ENCODE measurements at regions not wholly inside any gene's neighbourhood (a gene's known extent, or its start where the extent isn't known, plus 50 kb on each side); places are given as distances from the start of the nearest gene placed in this dataset.
A peak's percentile ranks its signal among the peaks of the same experiment; 100 is the strongest.

DNA sequence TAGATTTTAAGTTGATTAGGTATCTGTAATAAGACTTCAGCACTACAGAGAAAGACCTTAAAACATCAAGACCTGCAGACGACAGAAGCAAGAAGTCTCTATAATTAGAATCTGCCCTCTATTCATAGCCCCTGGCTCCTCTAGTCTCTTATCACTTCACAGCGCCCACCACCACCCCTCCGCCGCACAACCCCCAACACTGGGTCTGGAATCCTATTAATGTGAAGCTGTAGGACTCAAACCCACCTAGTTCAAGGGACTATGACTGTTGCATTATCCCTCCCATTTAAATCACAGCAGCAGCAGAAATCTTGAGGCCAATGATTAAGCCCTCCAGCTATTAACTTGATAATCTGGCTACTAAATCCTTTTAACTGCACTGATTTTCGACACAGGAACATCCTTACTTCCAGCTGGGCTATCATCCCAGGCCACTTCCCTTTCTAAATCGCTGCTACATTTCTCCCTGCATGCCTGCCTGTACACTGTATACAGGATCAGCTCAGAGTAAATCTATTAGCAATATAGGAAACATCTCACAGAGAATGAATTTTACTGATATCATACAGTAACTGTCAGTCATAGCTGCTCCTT is 159.5 kb upstream of the GRAMD2B start:
- TF ChIP-seq GATA2 (IDR thresholded peaks at IDR 0.05; ENCODE audit: low read depth, low read length) (peak; percentile 20; the same call in 1 of the 2 replicates), GATA3 (IDR thresholded peaks at IDR 0.05; ENCODE audit: low read depth, low read length) (no peak)

DNA sequence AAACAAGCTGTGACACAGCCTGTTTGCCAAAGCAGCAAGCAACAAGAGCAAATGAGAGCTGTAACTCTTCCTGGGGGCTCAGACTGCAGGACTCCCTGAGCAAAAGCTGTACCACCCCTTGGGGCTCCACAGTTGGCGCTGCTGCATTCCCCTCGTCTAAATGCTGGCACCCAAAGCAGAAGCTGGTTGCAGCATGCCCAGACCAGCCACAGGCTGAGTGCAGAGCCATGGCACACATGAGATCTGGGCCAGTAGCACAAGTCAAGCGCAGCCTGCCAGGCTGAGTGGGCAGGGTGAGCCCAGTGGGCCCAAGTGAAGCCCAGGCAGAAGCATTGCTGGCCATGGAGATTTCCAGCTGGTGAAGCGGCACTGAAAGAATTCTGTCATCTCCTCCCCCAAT is 157.3 kb upstream of the GRAMD2B start:
- TF ChIP-seq GATA3 (IDR thresholded peaks at IDR 0.05; ENCODE audit: low read depth, low read length): no peak
- no peak for TF ChIP-seq GATA2 (IDR thresholded peaks at IDR 0.05; ENCODE audit: low read depth, low read length)

DNA sequence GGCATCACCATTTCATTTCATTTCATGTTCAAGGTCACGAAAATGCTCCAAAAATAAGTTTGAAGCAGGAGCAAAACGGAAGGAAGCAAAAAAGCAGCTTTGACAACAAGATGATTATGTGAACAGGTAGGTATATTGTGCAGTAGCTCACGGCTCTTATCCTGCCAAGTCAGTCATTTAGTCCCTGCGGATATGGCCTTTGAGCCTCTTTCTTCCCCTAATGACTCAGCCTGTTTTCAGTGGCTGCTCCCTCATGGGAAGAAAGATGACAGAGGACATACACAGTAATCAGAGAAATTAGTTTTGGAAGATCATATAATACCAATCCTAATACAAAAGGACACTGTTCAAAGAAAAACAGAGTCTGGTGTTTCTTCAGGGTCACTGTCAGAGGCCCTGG is 155.8 kb upstream of the GRAMD2B start:
- TF ChIP-seq GATA2 (IDR thresholded peaks at IDR 0.05; ENCODE audit: low read depth, low read length) (no peak), GATA3 (IDR thresholded peaks at IDR 0.05; ENCODE audit: low read depth, low read length) (no peak)

DNA sequence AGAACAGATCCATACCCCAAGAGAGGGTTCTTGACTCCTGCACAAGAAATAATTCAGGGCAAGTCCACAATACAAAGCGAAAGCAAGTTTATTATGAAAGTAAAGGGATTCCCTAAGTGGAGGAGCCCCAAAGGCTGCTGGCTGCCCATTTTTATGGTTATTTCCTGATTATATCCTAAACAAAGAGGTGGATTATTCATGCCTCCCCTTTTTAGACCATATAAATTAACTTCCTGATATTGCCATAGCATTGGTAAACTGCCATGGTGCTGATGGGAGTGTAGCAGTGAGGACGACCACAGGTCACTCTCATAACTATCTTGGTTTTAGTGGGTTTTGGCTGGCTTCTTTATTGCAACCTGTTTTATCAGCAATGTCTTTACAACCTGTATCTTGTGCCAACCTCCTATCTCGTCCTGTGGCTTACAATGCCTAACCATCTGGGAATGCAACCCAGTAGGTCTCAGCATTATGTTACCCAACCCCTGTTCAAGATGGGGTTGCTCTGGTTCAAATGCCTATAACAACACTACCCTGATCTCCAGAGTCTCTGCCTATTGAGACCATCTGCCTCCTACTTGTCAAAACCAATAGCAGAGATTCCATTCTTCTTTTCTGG is 154.4 kb upstream of the GRAMD2B start:
- TF ChIP-seq GATA2 (IDR thresholded peaks at IDR 0.05; ENCODE audit: low read depth, low read length): no peak

DNA sequence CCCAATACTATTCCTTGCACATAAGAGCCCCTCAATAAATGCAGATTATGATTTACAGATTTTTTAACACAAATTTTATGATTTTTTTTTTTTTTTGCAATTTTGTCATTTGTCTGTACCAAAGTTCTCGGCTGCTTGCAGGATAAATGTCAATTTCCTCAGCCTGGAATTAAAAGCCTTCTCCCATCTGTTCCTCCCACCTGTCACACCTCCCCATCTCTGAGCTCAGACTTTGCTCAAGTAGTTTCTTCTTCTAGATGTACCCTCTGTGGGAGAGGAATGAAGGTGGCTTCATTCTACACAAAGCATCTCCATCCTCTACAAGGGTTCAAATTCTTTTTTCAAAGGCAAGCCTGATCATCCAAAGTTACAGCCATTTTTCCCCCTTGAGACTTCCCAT is 153.7 kb upstream of the GRAMD2B start:
- TF ChIP-seq GATA3 (IDR thresholded peaks at IDR 0.05; ENCODE audit: low read depth, low read length) (no peak), GATA2 (IDR thresholded peaks at IDR 0.05; ENCODE audit: low read depth, low read length) (no peak)

DNA sequence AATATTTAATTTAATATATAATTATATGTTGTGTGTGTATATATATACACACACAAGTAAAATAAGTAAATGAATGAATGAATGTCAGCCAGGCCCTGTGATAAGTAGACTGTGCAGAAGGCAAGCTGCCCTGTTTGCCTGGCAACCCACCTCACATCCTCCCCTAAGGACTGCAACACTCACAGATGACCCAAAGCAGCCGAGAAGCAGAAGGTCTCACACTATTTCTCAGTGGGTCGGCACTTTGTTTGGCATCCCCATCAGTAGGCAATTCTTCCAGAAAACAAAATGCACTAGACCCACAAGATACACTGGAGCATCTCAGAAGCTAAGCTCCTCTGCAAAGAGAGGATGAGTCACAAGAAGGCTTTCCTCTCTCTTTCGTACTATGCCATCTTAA is 152.1 kb upstream of the GRAMD2B start:
- TF ChIP-seq GATA3 (IDR thresholded peaks at IDR 0.05; ENCODE audit: low read depth, low read length) (no peak), GATA2 (IDR thresholded peaks at IDR 0.05; ENCODE audit: low read depth, low read length) (no peak)

DNA sequence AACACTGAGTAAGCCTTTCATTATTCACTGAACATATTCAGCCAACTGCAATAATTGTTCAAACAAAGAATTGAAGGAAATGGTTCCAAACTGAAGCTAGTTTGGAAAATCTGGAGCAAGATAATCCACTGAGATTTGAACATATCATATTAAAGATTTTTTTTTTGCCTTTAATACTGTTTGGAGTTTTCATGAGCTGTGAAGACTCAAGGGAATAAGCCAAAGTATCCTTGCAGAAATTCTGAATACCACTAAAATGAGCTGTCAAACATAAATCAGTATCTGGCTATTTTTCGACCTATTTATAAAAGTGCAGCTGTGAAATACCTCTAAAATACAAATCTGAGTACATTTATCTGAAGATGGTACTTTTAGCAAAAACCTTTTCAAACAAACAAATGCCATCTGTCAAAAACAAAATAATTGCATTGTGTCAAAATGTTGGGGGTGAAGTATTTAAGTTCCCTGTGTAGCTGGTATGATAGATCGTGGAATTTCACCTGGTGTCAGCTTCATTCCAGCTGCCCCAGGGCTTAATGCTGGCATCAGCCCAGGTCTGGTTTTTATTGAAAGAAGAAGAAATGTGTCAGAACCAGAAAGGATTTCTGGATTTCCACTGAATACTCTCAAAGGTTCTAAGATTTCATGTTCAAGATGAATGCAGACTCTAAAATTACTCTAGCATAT is 149.0 kb upstream of the GRAMD2B start:
- TF ChIP-seq GATA2 (IDR thresholded peaks at IDR 0.05; ENCODE audit: low read depth, low read length): no peak
- no peak for TF ChIP-seq GATA3 (IDR thresholded peaks at IDR 0.05; ENCODE audit: low read depth, low read length)

DNA sequence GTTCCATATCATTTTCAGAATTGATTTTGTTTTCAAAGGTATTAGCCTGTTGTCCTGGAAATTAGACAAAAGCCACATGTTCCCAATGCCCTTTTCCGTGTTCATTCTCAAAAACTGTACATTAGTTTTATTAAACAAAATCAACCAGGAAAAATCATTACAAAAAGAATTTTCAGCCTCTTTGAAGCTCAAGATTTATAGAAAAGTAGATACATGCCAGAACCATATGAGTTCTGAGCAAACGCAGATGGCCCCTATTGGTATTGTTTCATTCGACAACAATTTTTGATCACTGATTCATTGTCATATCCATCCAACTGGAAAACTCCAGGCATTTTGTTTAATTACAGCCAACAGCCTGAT is 148.5 kb upstream of the GRAMD2B start:
- TF ChIP-seq GATA2 (IDR thresholded peaks at IDR 0.05; ENCODE audit: low read depth, low read length): no peak

DNA sequence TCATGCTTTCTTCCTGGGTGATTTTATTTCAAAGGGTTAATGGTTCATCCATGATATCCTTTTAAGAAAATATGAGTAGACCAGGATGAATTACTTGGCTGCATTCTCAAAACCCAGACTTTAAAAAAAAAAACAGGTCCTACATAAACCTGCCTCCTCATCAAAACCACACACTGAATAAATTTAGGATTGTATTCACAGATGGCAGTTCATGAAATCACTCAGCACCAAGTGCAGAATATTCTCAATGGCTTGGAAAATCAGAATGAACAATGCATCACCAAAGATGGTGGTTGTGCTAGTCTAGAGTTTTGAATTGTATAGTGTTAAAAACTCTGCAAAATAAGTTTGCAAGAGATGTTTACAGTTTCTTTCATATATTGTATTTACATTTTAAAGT is 145.4 kb upstream of the GRAMD2B start:
- TF ChIP-seq GATA2 (IDR thresholded peaks at IDR 0.05; ENCODE audit: low read depth, low read length) (no peak), GATA3 (IDR thresholded peaks at IDR 0.05; ENCODE audit: low read depth, low read length) (no peak)

DNA sequence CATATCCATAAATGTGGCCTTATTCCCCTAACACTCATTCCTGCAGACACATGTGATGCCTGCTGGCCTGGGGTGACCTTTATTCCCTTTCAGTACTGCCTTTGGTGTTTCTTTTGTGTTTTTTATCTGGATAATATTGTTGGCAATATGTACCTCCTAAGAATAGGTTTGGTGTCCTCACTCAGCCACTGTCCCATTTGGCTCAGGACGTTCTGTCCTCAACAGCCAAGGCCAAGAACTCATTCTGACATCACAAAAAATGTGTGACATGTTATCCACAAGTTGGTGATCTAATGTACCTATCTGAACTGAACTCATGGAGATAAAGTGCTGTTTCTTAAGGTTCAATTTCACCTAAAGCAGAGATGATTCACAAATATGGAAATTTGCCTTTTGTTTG is 142.9 kb upstream of the GRAMD2B start:
- TF ChIP-seq GATA2 (IDR thresholded peaks at IDR 0.05; ENCODE audit: low read depth, low read length): no peak
- TF ChIP-seq GATA3 (IDR thresholded peaks at IDR 0.05; ENCODE audit: low read depth, low read length): no peak

DNA sequence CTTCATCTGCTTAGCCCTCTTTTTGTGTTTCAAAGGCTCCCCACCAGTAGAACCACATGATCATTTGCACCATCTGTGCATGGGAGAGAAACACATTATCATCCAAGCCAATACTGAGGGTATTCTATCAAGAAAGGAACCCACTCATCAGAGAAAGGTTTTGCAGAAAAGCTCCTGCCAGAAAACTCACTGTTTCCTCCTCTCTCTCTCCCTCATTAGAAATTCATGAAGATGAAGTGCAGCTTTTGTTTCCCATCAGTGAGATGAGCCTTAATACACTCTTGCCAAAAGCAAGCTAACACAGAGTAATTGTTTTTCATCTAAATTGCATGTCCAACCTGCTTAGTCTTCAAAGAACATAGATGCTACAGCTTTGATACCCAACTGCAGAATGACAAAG is 142.4 kb upstream of the GRAMD2B start:
- TF ChIP-seq GATA3 (IDR thresholded peaks at IDR 0.05; ENCODE audit: low read depth, low read length) (no peak), GATA2 (IDR thresholded peaks at IDR 0.05; ENCODE audit: low read depth, low read length) (no peak)

DNA sequence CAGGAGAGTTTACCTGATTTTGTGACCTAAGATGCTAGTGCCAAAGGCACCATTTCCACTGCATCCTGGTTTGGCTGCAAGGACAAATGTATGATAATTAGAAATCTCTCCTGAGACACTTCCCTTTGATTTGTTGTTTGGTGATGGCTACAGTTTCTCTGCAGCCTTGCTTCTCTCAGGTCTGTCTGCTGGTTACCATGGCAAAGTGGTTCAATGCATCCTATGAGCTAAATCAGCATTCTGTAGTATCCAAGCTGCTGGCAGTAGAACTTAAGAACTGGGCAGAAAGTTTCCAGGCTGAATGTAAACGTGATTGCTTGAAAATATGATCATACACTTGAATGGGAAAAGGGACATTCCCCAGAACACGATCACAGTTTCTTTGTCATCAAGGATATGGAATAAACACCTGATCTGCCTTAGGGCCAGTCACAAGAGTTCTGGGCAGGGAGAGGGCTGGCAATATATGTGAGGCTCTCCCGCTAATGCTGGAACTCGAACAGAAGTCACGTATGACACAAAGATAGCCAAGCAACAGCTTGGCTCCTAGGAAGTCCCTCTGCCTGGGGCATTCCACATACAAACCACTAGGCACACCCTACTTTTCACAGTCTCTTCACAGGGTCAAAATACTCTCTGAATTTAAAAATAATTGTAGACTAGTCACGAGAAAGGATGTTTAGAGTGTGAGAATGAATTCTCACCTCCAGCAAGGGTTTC is 138.1 kb upstream of the GRAMD2B start:
- no peak for TF ChIP-seq GATA3 (IDR thresholded peaks at IDR 0.05; ENCODE audit: low read depth, low read length)

DNA sequence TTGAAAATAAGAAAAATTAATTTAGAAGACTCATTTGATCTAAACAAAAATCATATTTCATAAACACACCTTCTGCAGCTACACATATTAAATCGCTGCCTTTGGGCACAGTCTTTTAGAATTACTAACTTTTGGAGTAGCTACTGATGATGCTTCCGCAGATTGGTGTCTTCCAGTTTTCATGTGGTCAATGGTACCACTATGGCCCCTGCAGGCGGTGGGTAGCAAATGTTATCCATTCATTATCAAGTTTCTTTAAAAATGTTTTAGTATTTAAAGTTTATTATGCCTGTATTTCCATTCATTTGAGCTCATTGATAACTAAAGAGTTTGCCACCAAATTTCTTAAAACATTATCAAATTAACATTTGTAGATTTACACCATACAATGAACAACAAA is 122.9 kb upstream of the GRAMD2B start:
- no peak for TF ChIP-seq GATA3 (IDR thresholded peaks at IDR 0.05; ENCODE audit: low read depth, low read length)
- TF ChIP-seq GATA2 (IDR thresholded peaks at IDR 0.05; ENCODE audit: low read depth, low read length): no peak

DNA sequence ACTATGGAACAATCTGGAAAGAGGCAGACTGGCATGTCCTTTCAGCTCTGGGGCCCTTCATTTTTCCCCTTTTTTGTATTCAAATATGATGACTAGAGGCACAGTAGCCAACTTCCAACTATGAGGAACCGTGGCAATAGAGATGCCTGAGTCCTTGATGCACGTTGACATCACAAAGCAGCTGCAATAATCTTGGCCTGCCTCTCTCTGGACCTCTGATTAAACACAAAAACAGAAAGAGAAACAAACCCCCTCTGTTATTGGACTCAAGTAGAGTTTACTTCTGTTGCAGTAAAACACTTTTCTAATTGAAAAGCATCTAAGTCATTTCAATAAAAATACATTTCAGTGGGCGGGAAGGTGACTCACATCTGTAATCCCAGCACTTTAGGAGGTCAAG is 122.2 kb upstream of the GRAMD2B start:
- TF ChIP-seq GATA3 (IDR thresholded peaks at IDR 0.05; ENCODE audit: low read depth, low read length): no peak
- no peak for TF ChIP-seq GATA2 (IDR thresholded peaks at IDR 0.05; ENCODE audit: low read depth, low read length)

DNA sequence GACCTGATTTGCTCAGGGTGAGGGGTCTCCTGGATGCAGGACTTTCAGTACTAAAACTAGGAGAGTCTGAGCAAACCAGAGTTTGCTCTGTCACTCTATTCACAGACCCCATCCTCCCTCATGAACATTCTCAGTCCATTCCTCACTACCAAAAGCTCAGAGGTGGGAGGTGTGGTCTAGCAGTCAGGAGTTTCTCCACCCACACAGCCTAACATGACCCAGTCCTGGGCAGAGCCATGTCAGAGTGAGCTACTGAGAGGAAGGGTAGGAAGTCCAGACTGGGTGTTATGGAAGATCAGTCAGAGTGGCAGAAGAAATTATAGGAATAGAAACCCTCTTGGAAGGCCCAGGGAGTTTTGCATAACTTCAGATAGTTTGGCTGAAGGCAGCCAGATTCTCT is 113.3 kb upstream of the GRAMD2B start:
- no peak for TF ChIP-seq GATA2 (IDR thresholded peaks at IDR 0.05; ENCODE audit: low read depth, low read length)
- TF ChIP-seq GATA3 (IDR thresholded peaks at IDR 0.05; ENCODE audit: low read depth, low read length): no peak

Data from SH-SY5Y (cell line).